HT-29 (cell line): ENCODE measurements at regions not wholly inside any gene's neighbourhood (a gene's known extent, or its start where the extent isn't known, plus 50 kb on each side); places are given as distances from the start of the nearest gene placed in this dataset.

Experiments
- DNase-seq: peaks from one replicate; pipeline ENCODE4 v3.0.0-alpha.2; 2015; ENCODE audit warnings: low spot score

DNA sequence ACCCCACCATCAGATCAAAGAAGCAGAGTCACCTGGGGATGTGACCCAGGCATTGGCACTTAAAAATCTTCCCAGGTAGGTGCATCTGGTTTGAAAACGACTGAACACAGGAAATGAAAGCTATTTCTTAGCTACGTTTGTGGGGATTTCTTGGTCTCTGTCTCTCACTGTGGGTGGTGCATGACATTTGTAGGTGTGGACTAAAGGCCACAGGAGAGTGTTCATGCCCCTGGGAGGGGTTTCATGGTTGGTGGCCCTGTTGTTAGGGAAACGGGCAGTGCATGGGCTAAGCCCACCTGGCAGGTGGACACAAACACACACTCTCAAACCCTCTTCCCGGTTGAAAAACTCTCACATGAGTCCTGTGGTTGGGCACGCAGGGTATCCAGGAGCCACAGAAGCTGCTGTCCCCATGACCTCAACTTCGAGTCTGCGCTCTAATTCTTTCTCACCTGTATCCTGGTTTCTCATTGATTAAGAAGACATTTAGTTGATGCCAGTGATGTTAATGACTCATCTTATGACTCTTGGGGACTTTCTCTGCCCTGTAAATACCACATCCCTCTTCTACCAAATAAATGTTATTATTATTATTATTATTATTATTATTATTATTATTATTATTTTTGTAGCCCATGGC is 119.4 kb downstream of the MRPS6 start:
- no peak for DNase-seq

DNA sequence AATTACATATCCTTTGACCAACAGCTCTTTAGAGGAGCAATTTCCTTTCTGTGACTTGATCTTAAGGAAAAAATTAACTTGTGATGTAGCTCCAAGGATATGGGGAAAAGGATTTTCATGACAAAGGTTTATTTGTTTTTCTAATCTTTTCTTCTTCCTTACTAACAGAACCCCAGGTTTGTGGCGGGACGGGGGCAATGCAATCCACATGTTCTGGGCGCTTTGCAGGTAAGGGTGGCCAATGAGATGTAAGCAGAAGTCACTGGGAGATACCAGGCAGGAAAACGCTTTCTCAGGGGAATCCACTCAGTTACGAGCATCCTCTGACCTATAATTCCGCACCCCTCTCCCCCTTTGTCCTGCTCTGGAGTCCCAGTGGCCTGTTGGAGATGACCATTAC is 122.0 kb downstream of the MRPS6 start:
- no peak for DNase-seq

DNA sequence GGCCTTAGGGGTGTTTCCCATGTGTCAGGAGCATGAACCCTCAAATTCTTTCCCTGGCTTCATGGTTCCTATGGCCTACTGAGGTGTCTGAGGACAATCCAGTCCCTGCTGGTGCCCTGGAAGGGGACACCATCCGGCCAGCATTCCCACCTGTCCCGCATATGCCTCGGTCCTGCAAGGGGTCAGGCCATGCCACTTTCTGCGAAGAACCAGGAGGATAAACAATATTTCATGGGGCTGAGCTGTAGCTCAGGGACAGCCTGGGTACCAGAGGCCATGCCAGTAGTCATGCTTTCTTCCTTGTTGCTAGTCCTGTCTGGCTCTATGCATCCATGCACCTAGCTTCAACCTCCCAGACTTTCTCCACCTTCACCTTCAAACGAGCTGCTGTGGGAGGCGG is 123.6 kb downstream of the MRPS6 start:
- DNase-seq: no peak

DNA sequence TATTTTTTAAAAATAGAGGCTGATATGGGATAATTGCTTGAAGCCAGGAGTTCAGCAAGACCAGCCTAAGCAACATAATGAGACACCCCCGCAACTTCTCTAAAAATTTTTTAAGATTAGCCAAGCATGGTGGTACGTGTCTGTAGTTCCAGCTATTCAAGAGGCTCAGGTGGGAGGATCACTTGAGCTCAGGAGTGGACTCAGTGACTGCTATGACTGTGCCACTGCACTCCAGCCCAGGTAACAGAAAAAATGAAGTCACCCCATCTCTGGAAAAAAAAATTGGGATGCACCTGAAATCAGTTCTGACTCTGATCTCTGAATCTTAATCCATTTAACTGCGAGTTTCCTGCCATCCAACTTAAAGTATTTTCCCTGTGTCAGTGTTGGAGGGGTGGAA is 124.2 kb downstream of the MRPS6 start:
- DNase-seq: no peak

DNA sequence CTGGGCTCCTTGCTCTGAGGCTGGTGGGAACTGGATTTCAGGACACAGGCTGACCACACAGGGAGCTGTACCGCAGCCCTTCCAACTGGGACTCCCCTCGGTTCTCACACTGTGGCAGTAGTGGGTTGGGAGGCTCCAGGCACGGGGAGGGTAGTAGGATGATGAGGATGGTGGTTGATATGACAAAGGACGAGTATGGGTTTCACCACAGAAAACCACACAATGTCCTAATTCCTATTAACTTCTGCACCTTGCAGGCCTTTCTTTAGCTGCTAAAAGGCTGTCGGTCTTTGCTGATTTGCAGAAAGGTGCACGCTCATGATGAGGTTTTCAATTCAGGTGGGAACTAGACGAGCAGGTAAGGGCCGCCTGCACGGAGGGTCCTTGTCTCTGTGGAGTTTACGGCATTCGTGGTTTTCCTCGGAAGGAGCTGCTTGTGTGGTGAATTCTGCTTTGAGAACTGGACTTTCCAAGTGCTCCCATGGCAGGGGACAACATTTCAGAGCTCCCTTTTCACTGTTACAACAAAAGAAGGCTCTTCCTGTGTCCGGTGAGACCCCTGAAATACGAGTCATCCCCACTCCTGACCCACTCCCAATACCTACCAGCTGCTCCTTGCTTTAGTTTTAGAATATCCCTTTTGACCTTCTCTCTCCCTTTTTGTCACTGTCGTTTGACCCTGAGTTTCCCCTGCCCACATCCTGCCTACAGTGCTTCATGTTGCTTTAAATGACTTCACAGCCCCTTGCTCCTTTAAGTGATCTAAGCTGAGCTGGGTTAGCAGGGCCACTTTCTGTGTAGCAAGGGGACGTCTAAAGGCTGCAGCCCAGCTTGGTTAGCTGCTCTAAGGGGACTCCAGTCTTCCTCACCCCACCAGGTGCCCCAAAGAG is 125.1 kb downstream of the MRPS6 start:
- DNase-seq: no peak

DNA sequence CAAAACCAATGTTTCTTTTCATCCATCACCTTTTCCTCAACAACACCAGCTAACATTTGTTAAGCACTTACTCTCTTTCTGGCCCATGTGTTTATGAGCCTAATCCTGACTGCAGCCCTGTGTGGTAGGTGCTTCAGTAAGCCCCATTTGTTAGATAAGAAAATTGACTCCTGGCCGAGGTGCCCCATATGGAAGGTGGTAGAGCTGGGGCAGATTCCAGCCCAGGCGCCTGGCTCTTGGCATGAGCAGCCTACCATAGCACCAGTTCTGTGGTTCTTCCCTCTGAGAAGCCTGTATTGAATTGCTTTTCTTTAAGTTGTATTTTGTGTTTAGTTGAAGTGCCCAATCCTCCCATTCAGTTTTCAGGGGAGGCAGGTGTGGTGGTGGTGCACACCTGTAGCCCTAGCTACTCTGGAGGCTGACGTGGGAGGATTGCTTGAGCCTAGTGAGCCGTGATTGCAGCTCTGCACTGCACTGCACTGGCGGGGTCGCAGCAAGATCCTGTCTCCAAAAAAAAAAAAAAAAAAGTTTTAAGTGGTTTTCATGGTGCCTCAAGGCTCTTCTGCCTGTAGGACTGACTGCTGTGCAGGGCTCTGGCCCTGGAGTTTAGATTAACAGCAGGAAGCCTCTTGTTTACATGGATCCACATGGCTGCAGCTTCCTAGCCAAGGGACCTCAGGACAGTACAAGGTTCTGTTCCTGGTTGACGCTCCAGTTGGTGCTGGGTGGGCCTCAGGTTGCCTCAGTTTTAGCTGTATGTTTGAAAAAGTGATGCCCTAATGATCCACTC is 125.9 kb downstream of the MRPS6 start:
- no peak for DNase-seq

DNA sequence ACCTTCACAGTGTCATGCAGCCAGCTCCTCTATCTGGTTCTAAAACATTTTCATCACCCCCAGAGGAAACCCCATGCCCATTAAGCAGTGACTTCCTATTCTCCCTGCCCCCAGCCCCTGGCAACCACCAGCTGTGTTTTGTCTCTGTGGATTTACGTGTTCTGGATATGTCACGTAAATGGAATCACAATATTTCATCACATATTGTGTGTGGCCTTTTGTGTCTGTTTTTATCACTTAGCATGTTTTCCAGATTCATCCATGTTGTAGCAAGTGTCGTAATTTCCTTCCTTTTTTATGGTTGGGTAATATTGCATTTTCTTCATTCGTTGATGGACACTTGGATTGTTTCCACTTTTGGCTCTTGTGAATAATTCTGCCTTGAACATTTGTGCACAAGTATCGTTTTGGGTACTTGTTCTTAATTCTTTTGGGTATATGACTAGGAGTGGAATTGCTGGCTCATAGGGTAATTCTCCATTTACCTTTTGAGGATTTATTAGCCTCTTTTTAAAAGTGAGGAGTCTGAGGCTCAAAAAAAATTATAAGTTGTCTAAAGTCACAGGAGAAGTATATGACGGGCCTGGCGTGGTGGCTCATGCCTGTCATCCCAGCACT is 127.0 kb downstream of the MRPS6 start:
- DNase-seq: no peak

DNA sequence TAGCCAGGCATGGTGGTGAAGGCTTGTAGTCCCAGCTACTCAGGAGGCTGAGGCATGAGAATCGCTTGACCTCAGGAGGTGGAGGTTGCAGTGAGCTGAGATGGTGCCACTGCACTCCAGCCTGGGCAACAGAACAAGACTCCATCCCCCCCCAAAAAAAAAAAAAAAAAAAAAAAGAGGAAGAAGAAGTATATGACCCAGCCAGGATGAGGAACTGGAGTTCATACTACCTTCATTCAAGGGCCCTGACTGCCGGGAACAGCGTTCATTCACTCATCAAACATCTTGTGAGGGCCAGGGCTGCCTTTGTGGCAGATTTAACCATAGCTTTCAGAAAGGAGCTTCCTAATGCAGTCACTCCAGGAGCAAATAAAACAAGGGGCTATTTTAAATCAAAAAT is 127.6 kb downstream of the MRPS6 start:
- no peak for DNase-seq

DNA sequence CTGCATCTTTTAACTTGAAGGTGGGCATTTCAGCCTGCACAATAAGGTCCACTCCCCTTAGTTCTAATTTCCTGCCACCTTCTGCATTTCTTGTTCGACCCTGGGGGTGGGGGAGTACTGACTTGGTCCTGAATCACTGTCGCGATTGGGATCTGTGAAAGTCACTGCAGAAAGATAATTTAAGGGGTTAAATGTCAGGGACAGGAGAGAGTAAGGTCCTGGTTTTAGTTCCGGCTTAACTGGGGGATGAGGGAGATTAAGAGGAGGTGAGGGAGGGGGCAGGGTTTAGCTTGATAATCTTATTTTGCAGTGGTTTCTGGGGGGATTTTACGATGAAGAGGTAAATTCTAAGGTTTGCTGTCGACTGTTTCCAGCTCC is 128.1 kb downstream of the MRPS6 start:
- no peak for DNase-seq

DNA sequence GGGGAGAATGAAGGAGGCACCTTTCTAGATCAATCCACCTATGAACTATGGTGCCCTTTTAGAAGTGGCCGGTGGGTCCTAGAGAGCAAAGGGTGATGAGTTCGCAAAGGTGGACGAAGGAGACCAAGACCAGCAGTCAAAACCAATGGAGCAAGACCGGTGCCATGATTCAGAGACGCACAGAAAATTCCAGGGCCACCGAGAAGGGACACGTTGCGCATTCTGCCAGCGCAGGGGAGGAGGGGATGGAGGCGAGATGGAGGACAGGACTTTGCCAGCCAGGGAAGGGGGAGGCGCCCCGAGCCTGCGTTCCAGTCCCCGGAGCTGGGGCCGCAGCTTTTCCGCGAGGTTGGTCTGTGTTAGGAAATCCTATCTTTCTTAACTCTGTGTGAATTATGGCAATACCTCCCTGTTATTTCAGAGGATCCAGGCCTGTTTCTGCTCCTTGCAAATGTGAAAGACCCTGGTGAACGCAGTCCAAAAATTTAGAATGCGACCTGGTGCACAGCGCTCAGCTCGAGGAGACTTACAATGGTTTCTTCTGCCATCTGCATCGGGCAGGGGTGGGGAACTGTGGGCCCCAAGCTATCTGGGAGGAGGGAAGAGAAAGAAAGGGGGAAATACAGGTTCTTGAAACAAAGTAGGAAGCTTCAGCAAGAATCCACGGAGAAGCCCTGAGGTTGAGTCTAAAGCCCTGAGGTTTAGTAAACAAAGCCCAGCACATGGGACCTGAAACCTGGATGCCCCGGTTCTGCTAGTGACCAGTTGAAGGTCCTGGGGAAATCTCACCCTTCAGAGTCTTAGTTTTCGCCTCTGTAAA is 129.4 kb downstream of the MRPS6 start:
- DNase-seq: peak; percentile 5

DNA sequence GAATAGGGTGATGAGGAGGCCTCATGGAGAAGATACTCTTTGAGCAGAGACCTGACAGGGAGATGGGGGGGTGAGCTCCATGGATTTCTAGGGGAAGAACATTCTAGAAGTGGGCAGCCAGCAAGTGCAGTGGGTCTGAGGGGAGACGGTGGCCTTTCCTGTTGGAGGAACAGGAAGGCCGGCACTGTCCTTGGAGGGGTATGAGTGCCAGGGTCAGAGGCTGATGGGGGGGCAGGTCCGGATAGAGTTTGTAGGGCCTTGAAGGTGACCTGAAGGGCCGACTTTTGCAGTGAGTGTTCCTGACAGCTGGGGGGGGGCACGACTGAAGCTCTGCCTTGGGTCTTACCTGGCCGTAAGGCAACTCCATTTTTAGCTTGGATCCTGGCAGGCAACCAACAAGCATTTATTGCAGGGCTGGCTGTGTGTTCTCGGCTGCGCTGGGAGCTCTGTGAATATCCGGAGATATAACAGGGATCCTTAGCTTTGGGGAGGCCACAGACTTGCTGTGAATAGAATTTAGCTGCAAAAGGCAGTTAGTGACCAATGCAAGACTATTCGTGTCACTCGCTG is 130.6 kb downstream of the MRPS6 start:
- DNase-seq: no peak

DNA sequence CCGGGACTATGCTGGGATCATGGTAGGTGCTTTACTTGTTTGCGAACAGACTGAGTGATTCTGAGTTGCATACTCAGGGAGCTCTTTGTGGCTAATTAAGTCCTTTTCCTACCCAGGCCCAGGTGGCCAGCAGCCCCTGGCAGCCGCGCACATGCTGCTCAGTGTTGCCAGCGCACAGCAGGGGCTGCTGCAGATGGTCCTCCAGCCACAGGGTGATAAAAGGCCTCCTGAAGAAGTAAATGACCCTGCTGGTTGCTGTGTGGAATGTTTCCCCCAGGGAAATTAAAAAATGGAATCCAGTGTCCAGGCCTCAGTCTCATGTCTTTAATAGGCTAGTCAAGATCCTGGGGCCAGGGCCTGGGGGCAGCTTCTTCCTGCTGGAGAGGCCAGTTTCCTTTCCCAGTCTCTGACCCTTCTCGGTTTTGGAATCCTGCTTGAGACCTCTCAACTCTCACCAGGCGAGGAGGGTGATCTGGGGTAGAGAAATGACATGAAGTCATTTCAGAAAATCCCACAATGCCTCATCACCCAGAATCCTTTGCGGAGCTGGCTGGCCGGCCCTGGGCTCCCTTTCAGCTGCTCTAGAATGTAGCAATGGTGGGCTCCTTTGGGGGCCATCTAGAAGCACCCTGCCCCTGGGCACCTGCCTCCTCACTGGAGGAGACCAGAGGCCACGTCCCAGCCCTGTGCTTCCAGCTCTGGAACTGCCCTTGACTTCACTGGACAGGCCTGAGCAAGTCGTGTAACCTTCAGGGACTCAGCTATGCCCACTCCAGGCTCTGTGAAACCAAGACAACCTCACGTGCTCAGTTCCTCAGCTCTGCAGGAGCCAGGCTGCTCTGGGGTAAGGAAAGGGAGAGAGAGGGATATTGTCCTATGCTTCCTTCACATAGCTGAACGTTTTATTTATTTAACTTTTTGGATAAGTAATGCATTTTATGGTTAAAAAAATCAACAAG is 131.4 kb downstream of the MRPS6 start:
- DNase-seq: no peak

DNA sequence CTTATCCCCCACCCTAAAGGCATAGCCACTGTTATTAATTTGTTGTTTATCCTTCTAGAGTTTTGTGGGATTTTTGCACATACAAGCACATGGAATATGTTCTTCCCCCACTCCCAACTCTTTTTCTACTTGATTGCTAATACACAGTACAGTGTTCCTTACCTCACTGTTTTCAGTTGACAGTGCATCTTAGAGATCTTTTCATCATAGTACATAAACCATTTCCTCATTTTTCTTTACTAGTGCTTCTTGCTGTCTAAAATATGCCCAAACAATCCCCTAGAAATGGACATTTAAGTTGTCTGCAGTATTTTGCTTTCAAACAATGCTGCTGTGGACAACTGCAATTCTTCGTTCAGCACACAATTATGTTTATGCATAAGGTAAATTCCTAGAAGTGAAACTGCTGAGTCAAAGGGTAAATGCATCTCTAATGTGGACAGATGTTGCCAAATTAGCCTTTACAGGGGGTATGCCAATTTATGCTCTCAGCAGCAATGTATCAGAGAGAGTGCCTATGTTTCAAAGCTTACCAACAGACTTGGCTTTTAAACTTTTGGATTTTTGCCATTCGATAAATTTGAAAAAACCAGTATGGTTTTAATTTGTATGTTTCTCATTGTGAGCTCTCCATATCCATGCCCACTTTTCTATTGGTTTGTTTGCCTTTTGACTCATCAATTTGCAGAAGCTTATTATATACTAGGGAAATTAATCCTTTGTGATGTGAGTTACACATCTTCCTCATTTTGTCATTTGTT is 132.6 kb downstream of the MRPS6 start:
- no peak for DNase-seq

DNA sequence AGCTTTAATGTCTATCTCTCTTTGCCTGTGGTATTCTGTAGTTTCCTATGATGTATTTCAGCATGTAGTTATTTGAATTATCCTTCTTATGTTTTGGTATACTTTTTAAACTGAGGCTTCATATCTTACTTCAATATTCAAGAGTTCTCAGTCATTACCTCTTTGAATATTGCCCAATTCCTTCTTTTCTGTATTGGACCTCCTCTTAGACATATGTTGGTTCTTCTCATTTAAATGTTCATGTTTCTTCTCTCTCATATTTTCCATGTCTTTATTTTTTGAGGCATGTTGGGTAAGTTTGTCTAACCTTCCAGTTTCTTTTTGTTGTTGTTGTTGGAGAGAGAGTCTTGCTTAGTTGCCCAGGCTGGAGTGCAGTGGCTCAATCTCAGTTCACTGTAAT is 140.6 kb downstream of the MRPS6 start:
- no peak for DNase-seq

DNA sequence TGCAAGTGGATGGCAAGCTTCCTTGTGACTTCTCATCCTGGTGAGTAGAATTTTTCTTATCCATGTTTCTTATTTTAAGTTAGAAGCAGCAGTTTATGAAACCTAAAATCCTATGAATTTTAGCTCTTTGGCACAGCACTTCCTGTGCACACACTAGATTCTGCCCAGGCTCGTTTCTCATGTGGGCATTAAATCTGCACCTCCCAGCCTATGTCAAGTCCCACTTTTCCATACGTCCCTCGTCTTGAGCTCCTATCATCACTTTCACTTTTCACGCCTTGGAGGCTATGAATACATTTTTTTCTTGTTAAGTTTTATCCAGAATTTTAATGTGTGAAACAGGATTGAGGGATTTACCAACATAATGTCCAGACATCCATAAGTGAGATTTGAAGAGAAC is 142.1 kb downstream of the MRPS6 start:
- DNase-seq: no peak

DNA sequence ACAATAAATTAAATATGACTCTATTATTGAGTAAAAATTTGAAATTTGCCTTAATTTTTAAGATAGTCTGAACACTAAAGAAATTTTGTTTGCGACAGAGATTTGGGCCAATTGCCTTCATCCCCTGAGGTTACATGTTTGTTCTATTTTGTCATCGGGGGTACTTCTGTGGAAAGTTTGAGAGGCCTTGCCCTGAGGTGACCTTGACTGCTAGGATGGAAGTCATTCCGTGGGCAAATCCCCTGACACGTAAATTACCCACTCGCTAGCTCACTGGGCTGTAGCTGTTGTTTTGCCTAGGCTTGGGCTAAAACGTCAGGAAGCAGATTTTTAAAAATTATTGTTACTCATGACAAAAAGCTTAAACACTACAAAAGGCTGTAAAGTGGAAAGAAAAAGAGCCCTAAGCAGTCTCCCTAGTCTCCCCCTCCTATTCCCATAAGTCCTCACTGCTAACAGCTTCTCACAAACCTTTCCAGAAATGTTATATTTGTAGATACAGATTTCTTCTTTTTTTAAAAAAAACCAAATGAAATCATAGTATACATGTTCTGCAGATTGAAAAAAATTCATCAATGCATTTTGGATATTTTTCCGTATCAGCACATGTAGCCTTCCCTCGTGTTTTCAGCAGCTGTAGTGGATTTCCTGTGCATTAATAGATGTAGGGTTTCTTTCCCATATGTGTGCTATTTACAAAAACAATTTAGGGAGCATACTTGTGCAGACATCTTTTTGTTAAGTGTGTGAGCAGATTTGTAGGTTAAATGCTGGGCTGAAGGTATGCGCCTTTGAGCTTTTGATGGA is 142.7 kb downstream of the MRPS6 start:
- no peak for DNase-seq

DNA sequence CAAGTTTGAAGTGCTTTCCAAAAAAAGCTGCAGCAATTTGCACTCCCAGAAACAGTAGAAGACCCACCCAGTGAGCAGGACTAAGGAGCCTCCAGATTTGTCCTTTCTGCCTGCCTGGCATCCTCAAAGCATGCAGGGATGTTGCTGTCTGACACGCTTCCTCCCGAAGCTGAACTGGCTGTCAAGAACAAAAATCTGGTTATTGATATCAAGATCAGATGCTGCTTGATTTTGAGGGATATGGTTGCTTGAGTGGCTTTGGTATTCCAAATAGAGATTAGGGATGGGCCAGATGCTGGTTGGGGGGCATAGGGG is 143.3 kb downstream of the MRPS6 start:
- no peak for DNase-seq

DNA sequence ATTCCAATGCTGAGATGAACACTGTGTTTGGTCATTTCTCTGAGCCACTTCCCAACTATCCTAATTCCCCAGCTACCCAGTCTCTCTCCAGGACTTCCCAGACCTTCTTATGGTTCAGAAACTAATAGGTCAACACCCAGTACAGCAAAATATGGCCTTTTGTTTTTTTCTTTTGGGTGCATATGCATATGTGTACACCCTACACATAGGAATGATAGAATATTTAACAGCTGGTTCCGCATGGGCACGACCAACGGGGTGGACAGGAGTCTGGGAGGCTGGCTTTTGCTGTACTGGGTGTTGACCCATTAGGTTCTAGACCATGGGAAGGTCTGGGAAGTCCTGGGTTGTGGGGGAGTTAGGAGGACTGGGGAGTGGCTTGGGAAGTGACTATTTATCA is 143.9 kb downstream of the MRPS6 start:
- DNase-seq: no peak
